ENCODE measurements at regions not wholly inside any gene's neighbourhood (a gene's known extent, or its start where the extent isn't known, plus 50 kb on each side); places are given as distances from the start of the nearest gene placed in this dataset.
"Not testable (repeated sequence)": the region's sequence is repeated elsewhere in the genome, so short reads cannot be mapped to it uniquely, and the experiment has no call there.

DNA sequence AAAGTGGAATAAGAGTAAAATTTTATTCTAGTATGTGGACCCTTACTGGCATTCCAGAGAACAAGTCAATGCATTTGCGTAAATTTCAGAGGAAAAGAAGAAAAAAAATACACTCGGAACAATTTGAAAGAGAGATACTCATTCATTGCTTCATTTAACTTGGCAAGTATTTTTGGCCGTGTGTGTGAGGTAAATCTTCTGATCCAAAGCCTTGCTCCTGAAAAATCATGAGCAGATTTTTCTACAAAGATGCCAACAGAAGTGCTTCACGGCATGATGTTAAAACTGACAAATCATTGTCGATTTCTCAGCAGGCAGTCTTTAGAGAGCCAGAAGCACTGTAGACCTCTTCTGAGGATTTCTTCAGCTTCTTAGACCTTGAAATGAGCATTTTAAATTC lies 194.0 kb downstream of the COX18 start:
- H3K4me3 ChIP-seq (ENCODE audit: low read length in 2 of 2) = no peak overlapping the region
- no peaks in the 10 kb centered on the region for H3K9me3 ChIP-seq (ENCODE audit: control insufficient read depth in 2 of 2, insufficient read depth in 1 of 2, low read length in 1 of 2)
- H3K27ac ChIP-seq (ENCODE audit: low read depth in 1 of 2, low read length in 1 of 2) = no peak overlapping the region
- no peaks in the 10 kb centered on the region for H3K27me3 ChIP-seq (ENCODE audit: control insufficient read depth in 2 of 2, insufficient read depth in 1 of 2, low read length in 1 of 2)
- WGBS = 82% methylated on average over 5 of the region's 5 CpGs
- H3K36me3 ChIP-seq (ENCODE audit: control insufficient read depth in 2 of 2, insufficient read depth in 2 of 2, low read length in 1 of 2) = no peaks in the 10 kb centered on the region
- no peaks in the 10 kb centered on the region for H3K4me1 ChIP-seq (ENCODE audit: control insufficient read depth in 2 of 2, insufficient read depth in 2 of 2, low read length in 2 of 2)
- DNase-seq (ENCODE audit: low read depth in 6 of 9, low spot score in 9 of 9) = no peak

GRCh38 chr4:72875138-72875537 lies 194.4 kb downstream of the COX18 start:
- H3K4me1 ChIP-seq (ENCODE audit: control insufficient read depth in 2 of 2, insufficient read depth in 2 of 2, low read length in 2 of 2) = no peaks in the 10 kb centered on the region
- H3K36me3 ChIP-seq (ENCODE audit: control insufficient read depth in 2 of 2, insufficient read depth in 2 of 2, low read length in 1 of 2) = no peaks in the 10 kb centered on the region
- no peak for DNase-seq (ENCODE audit: low read depth in 6 of 9, low spot score in 9 of 9)
- WGBS = 56% methylated on average over 1 of the region's 1 CpG
- no peaks in the 10 kb centered on the region for H3K9me3 ChIP-seq (ENCODE audit: control insufficient read depth in 2 of 2, insufficient read depth in 1 of 2, low read length in 1 of 2)
- no peak overlapping the region for H3K4me3 ChIP-seq (ENCODE audit: low read length in 2 of 2)
- H3K27ac ChIP-seq (ENCODE audit: low read depth in 1 of 2, low read length in 1 of 2) = no peak overlapping the region
- H3K27me3 ChIP-seq (ENCODE audit: control insufficient read depth in 2 of 2, insufficient read depth in 1 of 2, low read length in 1 of 2) = no peaks in the 10 kb centered on the region

DNA sequence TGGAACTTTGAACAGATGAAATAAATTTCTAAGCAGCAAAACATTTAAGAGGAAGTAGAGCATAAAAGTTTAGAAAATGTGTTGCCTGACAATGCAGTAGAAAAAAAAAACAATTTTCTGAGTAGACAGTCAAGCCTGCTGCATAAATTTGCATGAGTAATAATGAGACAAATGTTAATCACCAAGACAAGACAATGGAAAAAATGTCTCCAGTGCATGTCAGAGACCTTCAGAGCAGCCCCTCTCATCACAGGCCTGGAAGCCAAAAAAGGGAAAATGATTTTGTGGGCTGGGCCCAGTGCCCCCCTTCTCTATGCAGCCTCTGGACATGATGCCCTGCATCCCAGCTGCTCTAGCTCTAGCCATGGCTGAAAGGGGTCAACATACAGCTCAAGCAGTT lies 204.6 kb downstream of the COX18 start:
- Histone ChIP-seq H3K27me3 (ENCODE audit: control insufficient read depth in 2 of 2, insufficient read depth in 1 of 2, low read length in 1 of 2) (no peaks in the 10 kb centered on the region), H3K9me3 (ENCODE audit: control insufficient read depth in 2 of 2, insufficient read depth in 1 of 2, low read length in 1 of 2) (peaks cover 0 to 15% of the 10 kb centered on the region in 2 donors), H3K4me1 (ENCODE audit: control insufficient read depth in 2 of 2, insufficient read depth in 2 of 2, low read length in 2 of 2) (no peaks in the 10 kb centered on the region), H3K36me3 (ENCODE audit: control insufficient read depth in 2 of 2, insufficient read depth in 2 of 2, low read length in 1 of 2) (no peaks in the 10 kb centered on the region), H3K4me3 (ENCODE audit: low read length in 2 of 2) (no peak overlapping the region), H3K27ac (ENCODE audit: low read depth in 1 of 2, low read length in 1 of 2) (no peak overlapping the region)
- DNase-seq (ENCODE audit: low read depth in 6 of 9, low spot score in 9 of 9) = no peak

DNA sequence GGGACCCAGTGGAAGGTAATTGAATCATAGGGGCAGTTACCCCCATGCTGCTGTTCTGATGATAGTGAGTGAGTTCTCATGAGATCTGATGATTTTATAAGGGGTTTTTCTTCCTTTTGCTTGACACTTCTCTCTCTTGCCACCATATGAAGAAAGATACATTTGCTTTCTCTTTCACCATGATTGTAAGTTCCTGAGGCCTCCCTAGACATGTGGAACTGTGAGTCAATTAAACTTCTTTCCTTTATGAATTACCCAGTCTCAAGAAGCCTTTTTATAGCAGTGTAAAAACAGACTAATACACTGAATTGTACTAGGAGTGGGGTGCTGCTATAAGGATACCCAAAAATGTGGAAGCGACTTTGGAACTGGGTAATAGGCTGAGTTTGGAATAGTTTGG lies 205.2 kb downstream of the COX18 start:
- H3K9me3 ChIP-seq (ENCODE audit: control insufficient read depth in 2 of 2, insufficient read depth in 1 of 2, low read length in 1 of 2) = peaks cover 0 to 15% of the 10 kb centered on the region in 2 donors
- not testable (repeated sequence) for H3K4me3 ChIP-seq (ENCODE audit: low read length in 2 of 2); DNase-seq (ENCODE audit: low read depth in 6 of 9, low spot score in 9 of 9); H3K27ac ChIP-seq (ENCODE audit: low read depth in 1 of 2, low read length in 1 of 2); H3K27me3 ChIP-seq (ENCODE audit: control insufficient read depth in 2 of 2, insufficient read depth in 1 of 2, low read length in 1 of 2); H3K4me1 ChIP-seq (ENCODE audit: control insufficient read depth in 2 of 2, insufficient read depth in 2 of 2, low read length in 2 of 2); H3K36me3 ChIP-seq (ENCODE audit: control insufficient read depth in 2 of 2, insufficient read depth in 2 of 2, low read length in 1 of 2)
- WGBS = 92% methylated on average over 1 of the region's 1 CpG

- Histone ChIP-seq H3K4me1 (ENCODE audit: control insufficient read depth in 2 of 2, insufficient read depth in 2 of 2, low read length in 2 of 2) (no peaks in the 10 kb centered on the region), H3K27me3 (ENCODE audit: control insufficient read depth in 2 of 2, insufficient read depth in 1 of 2, low read length in 1 of 2) (no peaks in the 10 kb centered on the region), H3K4me3 (ENCODE audit: low read length in 2 of 2) (no peak overlapping the region), H3K27ac (ENCODE audit: low read depth in 1 of 2, low read length in 1 of 2) (no peak overlapping the region), H3K36me3 (ENCODE audit: control insufficient read depth in 2 of 2, insufficient read depth in 2 of 2, low read length in 1 of 2) (no peaks in the 10 kb centered on the region), H3K9me3 (ENCODE audit: control insufficient read depth in 2 of 2, insufficient read depth in 1 of 2, low read length in 1 of 2) (no peaks in the 10 kb centered on the region)
- no peak for DNase-seq (ENCODE audit: low read depth in 6 of 9, low spot score in 9 of 9)
These were observed 208.8 kb downstream of the COX18 start for GRCh38 chr4:72860766-72861165.

- 95% methylated on average over 4 of the region's 4 CpGs for WGBS
- no peak for DNase-seq (ENCODE audit: low read depth in 6 of 9, low spot score in 9 of 9)
- Histone ChIP-seq H3K9me3 (ENCODE audit: control insufficient read depth in 2 of 2, insufficient read depth in 1 of 2, low read length in 1 of 2) (no peaks in the 10 kb centered on the region), H3K27ac (ENCODE audit: low read depth in 1 of 2, low read length in 1 of 2) (no peak overlapping the region), H3K36me3 (ENCODE audit: control insufficient read depth in 2 of 2, insufficient read depth in 2 of 2, low read length in 1 of 2) (no peaks in the 10 kb centered on the region), H3K4me1 (ENCODE audit: control insufficient read depth in 2 of 2, insufficient read depth in 2 of 2, low read length in 2 of 2) (no peaks in the 10 kb centered on the region), H3K27me3 (ENCODE audit: control insufficient read depth in 2 of 2, insufficient read depth in 1 of 2, low read length in 1 of 2) (no peaks in the 10 kb centered on the region), H3K4me3 (ENCODE audit: low read length in 2 of 2) (no peak overlapping the region)
These were observed 211.2 kb downstream of the COX18 start for GRCh38 chr4:72858328-72858727.

- Histone ChIP-seq H3K4me3 (ENCODE audit: low read length in 2 of 2) (no peak overlapping the region), H3K27ac (ENCODE audit: low read depth in 1 of 2, low read length in 1 of 2) (no peak overlapping the region), H3K9me3 (ENCODE audit: control insufficient read depth in 2 of 2, insufficient read depth in 1 of 2, low read length in 1 of 2) (no peaks in the 10 kb centered on the region), H3K4me1 (ENCODE audit: control insufficient read depth in 2 of 2, insufficient read depth in 2 of 2, low read length in 2 of 2) (no peaks in the 10 kb centered on the region), H3K36me3 (ENCODE audit: control insufficient read depth in 2 of 2, insufficient read depth in 2 of 2, low read length in 1 of 2) (no peaks in the 10 kb centered on the region), H3K27me3 (ENCODE audit: control insufficient read depth in 2 of 2, insufficient read depth in 1 of 2, low read length in 1 of 2) (no peaks in the 10 kb centered on the region)
- DNase-seq (ENCODE audit: low read depth in 6 of 9, low spot score in 9 of 9) = no peak
- WGBS = 36% methylated on average over 2 of the region's 2 CpGs
These were observed 211.7 kb downstream of the COX18 start for GRCh38 chr4:72857787-72858186.

DNA sequence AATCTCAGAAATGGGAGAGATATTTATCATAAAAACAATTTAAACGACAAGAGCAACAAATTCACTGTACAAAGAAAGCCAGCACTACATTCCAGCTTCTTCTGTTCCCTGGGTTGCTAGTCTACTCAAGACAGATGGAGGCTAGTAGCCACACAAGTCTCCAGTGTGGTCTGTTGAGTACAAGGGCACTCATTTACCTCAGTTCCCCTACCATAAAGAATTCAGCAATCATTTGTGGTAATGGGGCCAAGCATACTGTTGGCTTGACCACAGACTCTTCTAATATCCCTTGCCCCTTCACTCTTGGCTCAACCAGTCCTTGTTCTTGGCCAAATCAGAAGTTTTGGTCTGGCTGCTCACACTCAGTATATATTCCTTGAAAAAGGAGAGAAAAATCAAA lies 212.3 kb downstream of the COX18 start:
- no peaks in the 10 kb centered on the region for H3K27me3 ChIP-seq (ENCODE audit: control insufficient read depth in 2 of 2, insufficient read depth in 1 of 2, low read length in 1 of 2)
- 32% methylated on average over 1 of the region's 1 CpG for WGBS

GRCh38 chr4:72846280-72847111 lies 223.0 kb downstream of the COX18 start:
- H3K4me3 ChIP-seq (ENCODE audit: low read length in 2 of 2) = no peak overlapping the region
- H3K27me3 ChIP-seq (ENCODE audit: control insufficient read depth in 2 of 2, insufficient read depth in 1 of 2, low read length in 1 of 2) = no peaks in the 10 kb centered on the region
- no peaks in the 10 kb centered on the region for H3K36me3 ChIP-seq (ENCODE audit: control insufficient read depth in 2 of 2, insufficient read depth in 2 of 2, low read length in 1 of 2)
- H3K9me3 ChIP-seq (ENCODE audit: control insufficient read depth in 2 of 2, insufficient read depth in 1 of 2, low read length in 1 of 2) = peaks cover 0 to 12% of the 10 kb centered on the region in 2 donors
- no peaks in the 10 kb centered on the region for H3K4me1 ChIP-seq (ENCODE audit: control insufficient read depth in 2 of 2, insufficient read depth in 2 of 2, low read length in 2 of 2)
- 60% methylated on average over 12 of the region's 12 CpGs for WGBS
- no peak for DNase-seq (ENCODE audit: low read depth in 6 of 9, low spot score in 9 of 9)
- no peak overlapping the region for H3K27ac ChIP-seq (ENCODE audit: low read depth in 1 of 2, low read length in 1 of 2)

More for the DNA sequence above, 212.3 kb downstream of the COX18 start:
- Histone ChIP-seq H3K27ac (ENCODE audit: low read depth in 1 of 2, low read length in 1 of 2) (no peak overlapping the region), H3K4me3 (ENCODE audit: low read length in 2 of 2) (no peak overlapping the region), H3K9me3 (ENCODE audit: control insufficient read depth in 2 of 2, insufficient read depth in 1 of 2, low read length in 1 of 2) (no peaks in the 10 kb centered on the region), H3K36me3 (ENCODE audit: control insufficient read depth in 2 of 2, insufficient read depth in 2 of 2, low read length in 1 of 2) (no peaks in the 10 kb centered on the region), H3K4me1 (ENCODE audit: control insufficient read depth in 2 of 2, insufficient read depth in 2 of 2, low read length in 2 of 2) (no peaks in the 10 kb centered on the region)
- no peak for DNase-seq (ENCODE audit: low read depth in 6 of 9, low spot score in 9 of 9)
